ENCODE measurements at regions not wholly inside any gene's neighbourhood (a gene's known extent, or its start where the extent isn't known, plus 50 kb on each side); places are given as distances from the start of the nearest gene placed in this dataset.

GRCh38 chr6:76779068-76779467 lies 684.2 kb downstream of the HTR1B start:
- no peak for ATAC-seq (ENCODE audit: low FRiP score)
- intact Hi-C loops (cut with DNase I) = no loop called here

GRCh38 chr6:76776876-76777275 lies 686.4 kb downstream of the HTR1B start:
- no peak overlapping the region for H3K27ac ChIP-seq (ENCODE audit: low read depth in 1 of 2, low read length in 2 of 2)
- WGBS, 2 donors = 71 to 90% methylated on average over 1 of the region's 1 CpG
- no peak overlapping the region for H3K4me3 ChIP-seq (ENCODE audit: low read length in 2 of 2)
- ATAC-seq (ENCODE audit: low FRiP score) = no peak
- no peak for DNase-seq
- no peaks in the 10 kb centered on the region for H3K9me3 ChIP-seq (ENCODE audit: control insufficient read depth, low read length)
- no peaks in the 10 kb centered on the region for H3K27me3 ChIP-seq (ENCODE audit: control insufficient read depth in 1 of 2, insufficient read depth in 2 of 2, low read length in 1 of 2)
- H3K4me1 ChIP-seq (ENCODE audit: control insufficient read depth in 1 of 2, insufficient read depth in 2 of 2, low read length in 2 of 2) = peaks cover 0 to 2% of the 10 kb centered on the region in 2 donors
- intact Hi-C loops (cut with DNase I) = no loop called here
- H3K36me3 ChIP-seq (ENCODE audit: control insufficient read depth in 1 of 2, insufficient read depth in 2 of 2, low read length in 1 of 2) = no peaks in the 10 kb centered on the region

More at GRCh38 chr6:76779068-76779467, 684.2 kb downstream of the HTR1B start:
- no peaks in the 10 kb centered on the region for H3K36me3 ChIP-seq (ENCODE audit: control insufficient read depth in 1 of 2, insufficient read depth in 2 of 2, low read length in 1 of 2)
- DNase-seq = no peak
- no peak overlapping the region for H3K4me3 ChIP-seq (ENCODE audit: low read length in 2 of 2)
- H3K9me3 ChIP-seq (ENCODE audit: control insufficient read depth, low read length) = no peaks in the 10 kb centered on the region
- H3K27ac ChIP-seq (ENCODE audit: low read depth in 1 of 2, low read length in 2 of 2) = no peak overlapping the region
- H3K27me3 ChIP-seq (ENCODE audit: control insufficient read depth in 1 of 2, insufficient read depth in 2 of 2, low read length in 1 of 2) = no peaks in the 10 kb centered on the region
- H3K4me1 ChIP-seq (ENCODE audit: control insufficient read depth in 1 of 2, insufficient read depth in 2 of 2, low read length in 2 of 2) = peaks cover 0 to 2% of the 10 kb centered on the region in 2 donors

GRCh38 chr6:76774781-76775384 lies 688.4 kb downstream of the HTR1B start:
- intact Hi-C loops (cut with DNase I) = no loop called here
- no peaks in the 10 kb centered on the region for H3K27me3 ChIP-seq (ENCODE audit: control insufficient read depth in 1 of 2, insufficient read depth in 2 of 2, low read length in 1 of 2)
- H3K27ac ChIP-seq (ENCODE audit: low read depth in 1 of 2, low read length in 2 of 2) = no peak overlapping the region
- WGBS, 2 donors = 45 to 57% methylated on average over 6 of the region's 6 CpGs
- DNase-seq = no peak
- ATAC-seq (ENCODE audit: low FRiP score) = no peak
- H3K4me3 ChIP-seq (ENCODE audit: low read length in 2 of 2) = no peak overlapping the region
- no peaks in the 10 kb centered on the region for H3K36me3 ChIP-seq (ENCODE audit: control insufficient read depth in 1 of 2, insufficient read depth in 2 of 2, low read length in 1 of 2)
- peaks cover 0 to 2% of the 10 kb centered on the region in 2 donors for H3K4me1 ChIP-seq (ENCODE audit: control insufficient read depth in 1 of 2, insufficient read depth in 2 of 2, low read length in 2 of 2)
- no peaks in the 10 kb centered on the region for H3K9me3 ChIP-seq (ENCODE audit: control insufficient read depth, low read length)

GRCh38 chr6:76772951-76773350 lies 690.3 kb downstream of the HTR1B start:
- DNase-seq (no peak), ATAC-seq (ENCODE audit: low FRiP score) (no peak)
- intact Hi-C loops (cut with DNase I) = no loop called here
- Histone ChIP-seq H3K4me1 (ENCODE audit: control insufficient read depth in 1 of 2, insufficient read depth in 2 of 2, low read length in 2 of 2) (no peaks in the 10 kb centered on the region), H3K27me3 (ENCODE audit: control insufficient read depth in 1 of 2, insufficient read depth in 2 of 2, low read length in 1 of 2) (no peaks in the 10 kb centered on the region), H3K27ac (ENCODE audit: low read depth in 1 of 2, low read length in 2 of 2) (no peak overlapping the region), H3K36me3 (ENCODE audit: control insufficient read depth in 1 of 2, insufficient read depth in 2 of 2, low read length in 1 of 2) (no peaks in the 10 kb centered on the region), H3K9me3 (ENCODE audit: control insufficient read depth, low read length) (no peaks in the 10 kb centered on the region), H3K4me3 (ENCODE audit: low read length in 2 of 2) (no peak overlapping the region)
- 44 to 49% methylated on average over 2 of the region's 2 CpGs for WGBS, 2 donors

GRCh38 chr6:76771059-76771634 lies 692.1 kb downstream of the HTR1B start:
- no peaks in the 10 kb centered on the region for H3K27me3 ChIP-seq (ENCODE audit: control insufficient read depth in 1 of 2, insufficient read depth in 2 of 2, low read length in 1 of 2)
- no peaks in the 10 kb centered on the region for H3K4me1 ChIP-seq (ENCODE audit: control insufficient read depth in 1 of 2, insufficient read depth in 2 of 2, low read length in 2 of 2)
- no peak for ATAC-seq (ENCODE audit: low FRiP score)
- no peaks in the 10 kb centered on the region for H3K36me3 ChIP-seq (ENCODE audit: control insufficient read depth in 1 of 2, insufficient read depth in 2 of 2, low read length in 1 of 2)
- no peaks in the 10 kb centered on the region for H3K9me3 ChIP-seq (ENCODE audit: control insufficient read depth, low read length)
- intact Hi-C loops (cut with DNase I) = no loop called here
- no peak for DNase-seq
- 80 to 84% methylated on average over 2 of the region's 2 CpGs for WGBS, 2 donors
- H3K27ac ChIP-seq (ENCODE audit: low read depth in 1 of 2, low read length in 2 of 2) = no peak overlapping the region
- H3K4me3 ChIP-seq (ENCODE audit: low read length in 2 of 2) = no peak overlapping the region

- H3K36me3 ChIP-seq (ENCODE audit: control insufficient read depth in 1 of 2, insufficient read depth in 2 of 2, low read length in 1 of 2) = no peaks in the 10 kb centered on the region
- intact Hi-C loops (cut with DNase I) = no loop called here
- WGBS, 2 donors = 76 to 80% methylated on average over 2 of the region's 2 CpGs
These were observed 693.0 kb downstream of the HTR1B start for GRCh38 chr6:76770281-76770680.

GRCh38 chr6:76768556-76768955 lies 694.7 kb downstream of the HTR1B start:
- no peak for ATAC-seq (ENCODE audit: low FRiP score)
- no peak overlapping the region for H3K27ac ChIP-seq (ENCODE audit: low read depth in 1 of 2, low read length in 2 of 2)
- H3K36me3 ChIP-seq (ENCODE audit: control insufficient read depth in 1 of 2, insufficient read depth in 2 of 2, low read length in 1 of 2) = no peaks in the 10 kb centered on the region
- no peak overlapping the region for H3K4me3 ChIP-seq (ENCODE audit: low read length in 2 of 2)
- no peaks in the 10 kb centered on the region for H3K9me3 ChIP-seq (ENCODE audit: control insufficient read depth, low read length)
- DNase-seq = no peak
- intact Hi-C loops (cut with DNase I) = no loop called here
- no peaks in the 10 kb centered on the region for H3K27me3 ChIP-seq (ENCODE audit: control insufficient read depth in 1 of 2, insufficient read depth in 2 of 2, low read length in 1 of 2)
- WGBS, 2 donors = 46 to 49% methylated on average over 2 of the region's 2 CpGs
- no peaks in the 10 kb centered on the region for H3K4me1 ChIP-seq (ENCODE audit: control insufficient read depth in 1 of 2, insufficient read depth in 2 of 2, low read length in 2 of 2)

More at GRCh38 chr6:76770281-76770680, 693.0 kb downstream of the HTR1B start:
- no peaks in the 10 kb centered on the region for H3K4me1 ChIP-seq (ENCODE audit: control insufficient read depth in 1 of 2, insufficient read depth in 2 of 2, low read length in 2 of 2)
- no peak overlapping the region for H3K4me3 ChIP-seq (ENCODE audit: low read length in 2 of 2)
- ATAC-seq (ENCODE audit: low FRiP score) (no peak), DNase-seq (no peak)
- H3K27me3 ChIP-seq (ENCODE audit: control insufficient read depth in 1 of 2, insufficient read depth in 2 of 2, low read length in 1 of 2) = no peaks in the 10 kb centered on the region
- H3K9me3 ChIP-seq (ENCODE audit: control insufficient read depth, low read length) = no peaks in the 10 kb centered on the region
- H3K27ac ChIP-seq (ENCODE audit: low read depth in 1 of 2, low read length in 2 of 2) = no peak overlapping the region

- no peak overlapping the region for H3K27ac ChIP-seq (ENCODE audit: low read depth in 1 of 2, low read length in 2 of 2)
- H3K36me3 ChIP-seq (ENCODE audit: control insufficient read depth in 1 of 2, insufficient read depth in 2 of 2, low read length in 1 of 2) = no peaks in the 10 kb centered on the region
- H3K4me1 ChIP-seq (ENCODE audit: control insufficient read depth in 1 of 2, insufficient read depth in 2 of 2, low read length in 2 of 2) = no peaks in the 10 kb centered on the region
- H3K27me3 ChIP-seq (ENCODE audit: control insufficient read depth in 1 of 2, insufficient read depth in 2 of 2, low read length in 1 of 2) = no peaks in the 10 kb centered on the region
- WGBS, 2 donors = 33 to 42% methylated on average over 2 of the region's 2 CpGs
- no peak for ATAC-seq (ENCODE audit: low FRiP score)
- intact Hi-C loops (cut with DNase I) = no loop called here
- DNase-seq = no peak
- H3K4me3 ChIP-seq (ENCODE audit: low read length in 2 of 2) = no peak overlapping the region
- no peaks in the 10 kb centered on the region for H3K9me3 ChIP-seq (ENCODE audit: control insufficient read depth, low read length)
These were observed 691.6 kb upstream of the IMPG1 start for GRCh38 chr6:76764057-76764456.

GRCh38 chr6:76752841-76753240 lies 680.4 kb upstream of the IMPG1 start:
- no peak overlapping the region for H3K27ac ChIP-seq (ENCODE audit: low read depth in 1 of 2, low read length in 2 of 2)
- intact Hi-C loops (cut with DNase I) = no loop called here
- DNase-seq (no peak), ATAC-seq (ENCODE audit: low FRiP score) (no peak)
- peaks cover 2% of the 10 kb centered on the region for H3K9me3 ChIP-seq (ENCODE audit: control insufficient read depth, low read length)
- H3K4me1 ChIP-seq (ENCODE audit: control insufficient read depth in 1 of 2, insufficient read depth in 2 of 2, low read length in 2 of 2) = no peaks in the 10 kb centered on the region
- no peaks in the 10 kb centered on the region for H3K36me3 ChIP-seq (ENCODE audit: control insufficient read depth in 1 of 2, insufficient read depth in 2 of 2, low read length in 1 of 2)
- WGBS, 2 donors = 89 to 91% methylated on average over 2 of the region's 2 CpGs
- H3K27me3 ChIP-seq (ENCODE audit: control insufficient read depth in 1 of 2, insufficient read depth in 2 of 2, low read length in 1 of 2) = no peaks in the 10 kb centered on the region
- no peak overlapping the region for H3K4me3 ChIP-seq (ENCODE audit: low read length in 2 of 2)

All from aorta (tissue), 5 donors.